ENCODE measurements at regions not wholly inside any gene's neighbourhood (a gene's known extent, or its start where the extent isn't known, plus 50 kb on each side); places are given as distances from the start of the nearest gene placed in this dataset.

GRCh38 chr6:122548820-122549219 lies 61.4 kb upstream of the PKIB start:
- H3K36me3 ChIP-seq (ENCODE audit: insufficient read depth, low read length): no peaks in the 10 kb centered on the region
- H3K27ac Mint-ChIP-seq (ENCODE audit: unreplicated experiment): no peak overlapping the region
- H3K9me3 ChIP-seq (ENCODE audit: insufficient read depth, low read depth, low read length): no peaks in the 10 kb centered on the region
- no peak for DNase-seq (ENCODE audit: low read depth)
- no peak overlapping the region for H3K4me3 Mint-ChIP-seq (ENCODE audit: unreplicated experiment)
- H3K27me3 ChIP-seq (ENCODE audit: insufficient read depth, low read length): no peaks in the 10 kb centered on the region
- H3K4me3 ChIP-seq (ENCODE audit: insufficient read depth, low read depth, low read length): no peak overlapping the region
- no peak overlapping the region for H2AFZ ChIP-seq (ENCODE audit: low read depth, low read length)
- H3K79me2 ChIP-seq (ENCODE audit: insufficient read depth, low read length): no peaks in the 10 kb centered on the region
- H3K27me3 Mint-ChIP-seq (ENCODE audit: low read depth, unreplicated experiment): no peaks in the 10 kb centered on the region
- H3K27ac ChIP-seq (ENCODE audit: low read depth, low read length): no peak overlapping the region
- no peak overlapping the region for H3K9ac ChIP-seq (ENCODE audit: low read length)
- FAIRE-seq: no peak
- H3K4me2 ChIP-seq (ENCODE audit: low read length): no peak overlapping the region
- H3K36me3 Mint-ChIP-seq (ENCODE audit: low read depth, unreplicated experiment): peaks cover 12% of the 10 kb centered on the region
- H4K20me1 ChIP-seq (ENCODE audit: insufficient read depth, low read length): no peaks in the 10 kb centered on the region
- no peaks in the 10 kb centered on the region for H3K4me1 ChIP-seq (ENCODE audit: insufficient read depth, low read length)
- H3K9me3 Mint-ChIP-seq (ENCODE audit: unreplicated experiment): no peaks in the 10 kb centered on the region
- TF ChIP-seq CTCF (IDR thresholded peaks at IDR 0.05; ENCODE audit: insufficient read depth, low read depth, low read length): no peak
- TF ChIP-seq EZH2 (IDR thresholded peaks at IDR 0.05; ENCODE audit: insufficient read depth, low read length): no peak
- H3K4me1 Mint-ChIP-seq (ENCODE audit: low read depth, unreplicated experiment): peaks cover 3% of the 10 kb centered on the region

DNA sequence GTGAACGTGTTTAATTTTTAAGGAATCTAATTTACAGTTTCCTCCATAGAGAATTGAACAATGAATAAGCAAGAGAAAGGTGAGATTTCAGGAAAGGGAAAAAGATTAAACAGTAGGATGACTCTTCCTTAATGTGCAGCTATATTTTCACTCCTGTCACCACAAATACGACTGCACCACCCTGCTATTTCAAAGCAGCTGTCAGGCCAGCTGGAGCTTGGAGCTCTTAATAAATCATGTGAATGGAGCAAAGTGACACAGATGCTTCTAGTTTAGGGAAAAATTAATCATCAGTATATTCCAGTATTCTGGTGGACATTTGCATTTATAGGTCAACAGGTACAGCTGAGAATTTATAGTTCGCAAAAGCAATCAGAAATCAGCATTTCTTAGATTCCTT lies 56.5 kb upstream of the PKIB start:
- no peak overlapping the region for H3K27ac ChIP-seq (ENCODE audit: low read depth, low read length)
- no peaks in the 10 kb centered on the region for H4K20me1 ChIP-seq (ENCODE audit: insufficient read depth, low read length)
- H3K27me3 ChIP-seq (ENCODE audit: insufficient read depth, low read length): no peaks in the 10 kb centered on the region
- H3K4me2 ChIP-seq (ENCODE audit: low read length): no peak overlapping the region
- no peak overlapping the region for H3K4me3 ChIP-seq (ENCODE audit: insufficient read depth, low read depth, low read length)
- no peak overlapping the region for H3K27ac Mint-ChIP-seq (ENCODE audit: unreplicated experiment)
- H3K9ac ChIP-seq (ENCODE audit: low read length): no peak overlapping the region
- no peaks in the 10 kb centered on the region for H3K79me2 ChIP-seq (ENCODE audit: insufficient read depth, low read length)
- no peaks in the 10 kb centered on the region for H3K4me1 ChIP-seq (ENCODE audit: insufficient read depth, low read length)
- FAIRE-seq (no peak), DNase-seq (ENCODE audit: low read depth) (no peak)
- no peak overlapping the region for H3K4me3 Mint-ChIP-seq (ENCODE audit: unreplicated experiment)
- H3K36me3 Mint-ChIP-seq (ENCODE audit: low read depth, unreplicated experiment): peaks cover 3% of the 10 kb centered on the region
- H3K36me3 ChIP-seq (ENCODE audit: insufficient read depth, low read length): no peaks in the 10 kb centered on the region
- TF ChIP-seq EZH2 (IDR thresholded peaks at IDR 0.05; ENCODE audit: insufficient read depth, low read length) (no peak), CTCF (IDR thresholded peaks at IDR 0.05; ENCODE audit: insufficient read depth, low read depth, low read length) (no peak)
- H3K9me3 ChIP-seq (ENCODE audit: insufficient read depth, low read depth, low read length): no peaks in the 10 kb centered on the region
- H3K4me1 Mint-ChIP-seq (ENCODE audit: low read depth, unreplicated experiment): peaks cover 3% of the 10 kb centered on the region
- no peaks in the 10 kb centered on the region for H3K9me3 Mint-ChIP-seq (ENCODE audit: unreplicated experiment)
- H2AFZ ChIP-seq (ENCODE audit: low read depth, low read length): no peak overlapping the region
- no peaks in the 10 kb centered on the region for H3K27me3 Mint-ChIP-seq (ENCODE audit: low read depth, unreplicated experiment)

- no peak overlapping the region for H3K27ac Mint-ChIP-seq (ENCODE audit: unreplicated experiment)
- Histone ChIP-seq H3K4me2 (ENCODE audit: low read length) (no peak overlapping the region), H3K36me3 (ENCODE audit: insufficient read depth, low read length) (no peaks in the 10 kb centered on the region)
Observed at GRCh38 chr6:122555561-122555960, 54.6 kb upstream of the PKIB start.

More at GRCh38 chr6:122555561-122555960, 54.6 kb upstream of the PKIB start:
- Histone ChIP-seq H3K9me3 (ENCODE audit: insufficient read depth, low read depth, low read length) (no peaks in the 10 kb centered on the region), H3K4me3 (ENCODE audit: insufficient read depth, low read depth, low read length) (no peak overlapping the region), H3K27me3 (ENCODE audit: insufficient read depth, low read length) (no peaks in the 10 kb centered on the region), H3K9ac (ENCODE audit: low read length) (no peak overlapping the region), H4K20me1 (ENCODE audit: insufficient read depth, low read length) (no peaks in the 10 kb centered on the region), H2AFZ (ENCODE audit: low read depth, low read length) (no peak overlapping the region), H3K4me1 (ENCODE audit: insufficient read depth, low read length) (no peaks in the 10 kb centered on the region), H3K27ac (ENCODE audit: low read depth, low read length) (no peak overlapping the region), H3K79me2 (ENCODE audit: insufficient read depth, low read length) (no peaks in the 10 kb centered on the region)
- H3K27me3 Mint-ChIP-seq (ENCODE audit: low read depth, unreplicated experiment): no peaks in the 10 kb centered on the region
- DNase-seq (ENCODE audit: low read depth): no peak
- no peak for TF ChIP-seq CTCF (IDR thresholded peaks at IDR 0.05; ENCODE audit: insufficient read depth, low read depth, low read length)
- no peak for TF ChIP-seq EZH2 (IDR thresholded peaks at IDR 0.05; ENCODE audit: insufficient read depth, low read length)
- no peak for FAIRE-seq
- H3K4me3 Mint-ChIP-seq (ENCODE audit: unreplicated experiment): no peak overlapping the region
- peaks cover 3% of the 10 kb centered on the region for H3K4me1 Mint-ChIP-seq (ENCODE audit: low read depth, unreplicated experiment)
- H3K36me3 Mint-ChIP-seq (ENCODE audit: low read depth, unreplicated experiment): peaks cover 4% of the 10 kb centered on the region
- no peaks in the 10 kb centered on the region for H3K9me3 Mint-ChIP-seq (ENCODE audit: unreplicated experiment)
